ENCODE measurements at regions not wholly inside any gene's neighbourhood (a gene's known extent, or its start where the extent isn't known, plus 50 kb on each side); places are given as distances from the start of the nearest gene placed in this dataset.
"Not testable (repeated sequence)": the region's sequence is repeated elsewhere in the genome, so short reads cannot be mapped to it uniquely, and the experiment has no call there.

GRCh38 chr9:90166374-90166773, 476.2 kb downstream of the DIRAS2 start:
- 31% methylated on average over 3 of the region's 3 CpGs for WGBS (ENCODE audit: insufficient coverage, insufficient replicate concordance, low lambda C conversion rate, missing lambda C conversion rate)
- H3K9ac ChIP-seq (ENCODE audit: control insufficient read depth, insufficient read depth, low read length); H3K27ac ChIP-seq (ENCODE audit: control insufficient read depth, insufficient read depth); RAD21 ChIA-PET (ENCODE audit: unreplicated experiment); H3K79me2 ChIP-seq (ENCODE audit: control insufficient read depth, insufficient read depth, low read length); H4K20me1 ChIP-seq (ENCODE audit: control insufficient read depth, insufficient read depth); H3K4me3 ChIP-seq; H3K4me2 ChIP-seq (ENCODE audit: control insufficient read depth, insufficient read depth); intact Hi-C loops (cut with micrococcal nuclease; ENCODE audit: unreplicated experiment); H3K36me3 ChIP-seq (ENCODE audit: control insufficient read depth in 2 of 2, insufficient read depth in 2 of 2, low read length in 1 of 2); in situ Hi-C loops (cut with MboI); H2AFZ ChIP-seq (ENCODE audit: control insufficient read depth, low read depth, low read length); CTCF ChIA-PET; H3K4me1 ChIP-seq (ENCODE audit: control insufficient read depth, insufficient read depth, low read length); DNase-seq (ENCODE audit: low read depth, low spot score); BruUV-seq (replicated peaks); H3K9me3 ChIP-seq (replicated peaks; ENCODE audit: control insufficient read depth, insufficient read depth, low read length); SMC1A ChIA-PET (ENCODE audit: uncharacterized antibody, unreplicated experiment); H3K27me3 ChIP-seq (replicated peaks in 1 of 2; ENCODE audit: control insufficient read depth in 2 of 2, insufficient read depth in 2 of 2, low read length in 1 of 2); FAIRE-seq; ATAC-seq: not testable (repeated sequence)
- POLR2A ChIA-PET: interaction anchor here (0.5 kb wide), 1 partner anchor 120 kb away, joined by 6 read pairs; no protein-coding TSS in a partner anchor

GRCh38 chr9:90167914-90168313, 474.7 kb downstream of the DIRAS2 start:
- no peak overlapping the region for H3K9ac ChIP-seq (ENCODE audit: control insufficient read depth, insufficient read depth, low read length)

More at GRCh38 chr9:90167914-90168313, 474.7 kb downstream of the DIRAS2 start:
- intact Hi-C loops (cut with micrococcal nuclease; ENCODE audit: unreplicated experiment): no loop called here
- Histone ChIP-seq H3K4me2 (ENCODE audit: control insufficient read depth, insufficient read depth) (no peak overlapping the region), H3K4me1 (ENCODE audit: control insufficient read depth, insufficient read depth, low read length) (no peaks in the 10 kb centered on the region), H3K36me3 (ENCODE audit: control insufficient read depth in 2 of 2, insufficient read depth in 2 of 2, low read length in 1 of 2) (no peaks in the 10 kb centered on the region), H3K79me2 (ENCODE audit: control insufficient read depth, insufficient read depth, low read length) (no peaks in the 10 kb centered on the region), H3K4me3 (no peak overlapping the region), H4K20me1 (ENCODE audit: control insufficient read depth, insufficient read depth) (no peaks in the 10 kb centered on the region), H2AFZ (ENCODE audit: control insufficient read depth, low read depth, low read length) (no peak overlapping the region), H3K27ac (ENCODE audit: control insufficient read depth, insufficient read depth) (no peak overlapping the region), H3K9me3 (replicated peaks; ENCODE audit: control insufficient read depth, insufficient read depth, low read length) (no peaks in the 10 kb centered on the region; the same call in 2 of the 3 replicates), H3K27me3 (replicated peaks in 1 of 2; ENCODE audit: control insufficient read depth in 2 of 2, insufficient read depth in 2 of 2, low read length in 1 of 2) (no peaks in the 10 kb centered on the region)
- BruUV-seq (replicated peaks): no TSS peak
- in situ Hi-C loops (cut with MboI): no loop called here
- ChIA-PET CTCF (interaction anchor here (0.5 kb wide), 1 partner anchor 212 kb away, joined by 3 read pairs; no protein-coding TSS in a partner anchor), SMC1A (ENCODE audit: uncharacterized antibody, unreplicated experiment) (no interaction called here), POLR2A (no interaction called here), RAD21 (ENCODE audit: unreplicated experiment) (no interaction called here)
- WGBS (ENCODE audit: insufficient coverage, insufficient replicate concordance, low lambda C conversion rate, missing lambda C conversion rate): 17% methylated on average over 2 of the region's 2 CpGs
- no peak for FAIRE-seq
- TF ChIP-seq POU2F2 (IDR thresholded peaks at IDR 0.05; ENCODE audit: borderline replicate concordance, low read depth, low read length) (no peak), ETV6 (conservative IDR thresholded peaks at IDR 0.05 in 1 of 2, IDR thresholded peaks at IDR 0.05 in 1 of 2; ENCODE audit: borderline replicate concordance in 1 of 2, low read depth in 1 of 2) (no peak), NKRF (conservative IDR thresholded peaks at IDR 0.05) (no peak), SMAD1 (IDR thresholded peaks at IDR 0.05; ENCODE audit: low read depth, partially characterized antibody) (no peak), RFX5 (IDR thresholded peaks at IDR 0.05; ENCODE audit: low read depth, low read length) (no peak), RELA (IDR thresholded peaks at IDR 0.05; ENCODE audit: borderline replicate concordance, partially characterized antibody) (no peak), ZNF24 (IDR thresholded peaks at IDR 0.05) (no peak), CHD1 (IDR thresholded peaks at IDR 0.05; ENCODE audit: low read depth, low read length) (no peak), POLR2A (IDR thresholded peaks at IDR 0.05; ENCODE audit: low read depth, low read length) (no peak), E2F8 (IDR thresholded peaks at IDR 0.05; ENCODE audit: low read depth, partially characterized antibody) (no peak), BHLHE40 (IDR thresholded peaks at IDR 0.05; ENCODE audit: borderline replicate concordance in 1 of 2, low read depth in 2 of 2, low read length in 1 of 2) (no peak), CHD4 (IDR thresholded peaks at IDR 0.05) (no peak), JUNB (IDR thresholded peaks at IDR 0.05) (no peak), RAD51 (IDR thresholded peaks at IDR 0.05) (no peak)
- no peak for ATAC-seq
- DNase-seq (ENCODE audit: low read depth, low spot score): no peak
